Inflammatory macrophage treated with lipopolysaccharide for 1 hour (primary cell): ENCODE measurements at regions not wholly inside any gene's neighbourhood (a gene's known extent, or its start where the extent isn't known, plus 50 kb on each side); places are given as distances from the start of the nearest gene placed in this dataset.
"Not testable (repeated sequence)": the region's sequence is repeated elsewhere in the genome, so short reads cannot be mapped to it uniquely, and the experiment has no call there.

ENCODE experiments used
- DNase-seq, 2 donors: peaks; one replicate each; pipeline ENCODE4 v3.0.0-alpha.2; 2020 to 2022

DNA sequence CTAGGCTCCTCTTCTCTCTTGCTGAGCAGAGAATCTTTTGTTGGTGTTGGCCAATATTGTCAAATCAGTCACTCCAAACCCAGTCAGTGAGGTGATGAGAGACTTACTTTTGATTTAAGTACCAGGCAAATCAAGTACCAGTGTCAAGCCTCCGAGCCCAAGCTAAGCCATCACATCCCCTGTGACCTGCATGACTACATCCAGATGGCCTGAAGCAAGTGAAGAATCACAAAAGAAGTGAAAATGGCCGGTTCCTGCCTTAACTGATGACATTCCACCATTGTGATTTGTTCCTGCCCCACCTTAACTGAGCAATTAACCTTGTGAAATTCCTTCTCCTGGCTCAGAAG, 107.0 kb upstream of the DAB1 start:
- DNase-seq: not testable (repeated sequence)

DNA sequence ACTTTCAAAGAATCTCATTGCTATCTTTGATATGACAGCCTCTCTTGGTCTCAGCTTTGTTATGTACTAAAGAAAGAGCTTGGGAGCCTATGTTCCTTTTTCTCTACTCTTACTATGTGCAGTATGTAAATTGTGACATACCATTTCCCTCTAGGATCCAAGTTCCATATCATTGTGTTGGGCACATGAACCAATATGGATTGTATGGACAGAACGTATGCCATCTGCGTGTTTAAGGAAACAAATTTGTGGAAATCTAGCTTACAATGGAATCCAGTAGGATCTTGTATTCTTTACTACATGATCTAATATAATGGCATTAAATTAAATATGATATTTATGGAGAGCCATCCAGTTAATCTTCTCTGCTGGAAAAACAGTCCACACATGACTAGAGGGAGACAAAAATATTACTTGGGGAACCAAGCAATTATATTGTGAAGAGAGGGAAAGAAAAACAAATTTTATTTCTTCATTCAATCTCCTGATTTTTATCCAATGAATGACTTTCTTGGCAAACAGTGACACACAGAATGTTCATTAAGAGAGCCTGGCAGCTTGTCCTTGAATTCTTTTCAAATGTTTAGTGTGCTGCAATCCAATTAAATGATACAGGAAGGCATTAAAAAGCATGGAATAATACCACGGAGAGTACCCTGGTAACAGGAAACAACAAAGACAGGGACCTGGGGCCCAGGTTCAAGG, 106.5 kb upstream of the DAB1 start:
- no peak for DNase-seq

DNA sequence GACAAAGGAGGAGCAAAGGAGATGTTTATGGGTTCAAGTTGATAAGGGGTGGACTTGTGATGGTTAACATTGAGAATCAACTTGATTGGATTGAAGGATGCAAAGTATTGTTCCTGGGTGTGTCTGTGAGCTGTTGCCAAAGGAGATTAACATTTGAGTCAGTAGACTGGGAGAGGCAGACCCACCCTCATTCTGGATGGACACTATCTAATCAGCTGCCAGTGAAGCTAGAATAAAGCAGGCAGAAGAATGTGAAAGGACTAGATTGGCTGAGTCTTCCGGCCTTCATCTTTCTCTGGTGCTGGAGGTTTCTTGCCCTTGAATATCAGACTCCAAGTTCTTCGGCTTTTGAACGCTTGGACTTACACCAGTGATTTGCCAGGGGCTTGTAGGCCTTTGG, 98.7 kb upstream of the DAB1 start:
- DNase-seq: no peak

DNA sequence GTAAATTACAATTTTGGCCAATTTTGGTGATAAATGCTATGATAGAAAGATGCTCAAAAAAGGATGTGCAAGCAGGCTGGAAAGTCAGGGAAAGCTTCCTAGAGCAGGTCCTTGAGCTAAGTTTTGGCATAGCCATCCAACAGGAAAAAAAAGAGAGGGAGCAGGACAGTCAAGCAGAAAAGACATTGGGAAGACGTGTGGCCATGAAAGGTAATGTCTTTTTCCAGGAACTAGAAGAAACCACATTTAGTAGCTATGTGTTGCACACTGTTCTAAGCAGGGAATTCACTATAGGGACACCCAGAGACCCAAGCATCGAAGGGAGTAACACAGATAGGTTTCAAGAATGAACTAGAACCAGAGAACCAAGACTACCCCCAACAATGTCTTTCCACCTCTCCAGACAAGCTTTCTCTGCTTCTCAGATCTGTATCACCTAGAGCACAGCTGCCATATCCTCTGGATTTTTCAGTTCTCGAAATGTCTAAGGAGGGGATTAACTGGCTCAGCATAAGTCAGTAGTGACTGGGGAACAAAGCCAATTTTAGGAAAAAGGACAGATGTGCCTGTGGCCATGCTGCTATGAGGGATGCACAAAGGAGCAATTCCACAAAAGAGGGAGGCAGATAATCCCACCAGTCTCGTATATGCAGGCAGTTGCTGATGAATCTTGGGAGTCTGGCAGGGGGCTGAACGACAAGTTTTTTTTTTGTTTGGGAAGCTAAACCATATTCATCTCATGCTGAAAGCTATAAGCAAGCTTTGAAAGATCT, 97.1 kb upstream of the DAB1 start:
- no peak for DNase-seq

DNA sequence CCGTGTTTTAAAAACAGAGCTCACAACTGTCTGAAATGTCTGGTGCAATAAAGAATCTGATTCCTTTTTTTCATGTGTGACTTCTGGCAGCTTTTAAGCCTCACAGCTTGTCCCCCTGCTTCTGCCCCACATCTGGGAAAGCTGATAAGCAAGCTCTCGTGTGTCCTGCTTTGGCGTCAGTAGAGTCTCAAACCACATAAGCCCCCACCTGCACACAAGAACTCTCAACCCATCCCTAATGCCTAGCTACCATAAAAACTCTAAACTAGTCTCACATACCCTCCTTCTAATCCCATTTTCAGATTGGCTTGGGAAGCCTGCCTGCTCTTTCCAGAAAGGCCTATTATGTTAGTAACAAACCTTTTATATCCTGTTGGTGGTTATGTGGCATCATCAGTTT, 94.6 kb upstream of the DAB1 start:
- no peak for DNase-seq

DNA sequence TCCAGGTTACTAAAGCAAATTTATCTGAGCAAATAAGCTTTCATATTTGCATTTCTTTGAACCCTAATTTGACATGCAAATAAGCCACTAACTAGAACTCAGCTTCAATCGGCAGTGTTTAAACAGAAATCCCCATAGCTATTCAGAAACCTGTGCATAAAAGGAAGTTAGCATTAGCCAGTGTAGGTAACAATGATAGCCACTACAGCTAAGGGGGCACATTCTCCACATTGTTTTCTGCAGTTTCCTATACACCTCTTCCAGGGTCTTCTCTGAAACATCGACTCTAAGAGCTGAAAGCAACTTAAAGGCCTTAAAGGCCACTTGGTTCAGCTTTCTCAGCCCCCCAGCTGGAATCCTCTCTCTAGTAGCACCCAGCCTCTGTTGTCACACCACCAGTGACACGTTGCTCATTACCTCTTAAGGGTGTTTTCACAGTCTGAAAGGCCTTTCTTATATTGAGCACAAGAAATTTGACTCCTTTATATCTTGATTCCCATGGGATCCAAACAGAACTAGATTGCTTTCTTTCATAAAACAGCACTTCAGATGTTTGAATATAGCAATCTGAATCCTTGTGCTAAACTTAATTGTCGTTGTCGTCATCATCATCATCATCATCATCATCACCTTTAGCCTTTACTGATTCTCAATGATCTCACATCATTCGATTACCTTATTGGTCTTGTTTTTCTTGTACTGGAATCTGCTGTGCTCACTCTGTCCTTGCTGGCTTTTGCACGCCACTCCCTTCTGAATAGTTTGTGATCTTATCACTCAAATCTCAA, 93.9 kb upstream of the DAB1 start:
- DNase-seq: no peak

DNA sequence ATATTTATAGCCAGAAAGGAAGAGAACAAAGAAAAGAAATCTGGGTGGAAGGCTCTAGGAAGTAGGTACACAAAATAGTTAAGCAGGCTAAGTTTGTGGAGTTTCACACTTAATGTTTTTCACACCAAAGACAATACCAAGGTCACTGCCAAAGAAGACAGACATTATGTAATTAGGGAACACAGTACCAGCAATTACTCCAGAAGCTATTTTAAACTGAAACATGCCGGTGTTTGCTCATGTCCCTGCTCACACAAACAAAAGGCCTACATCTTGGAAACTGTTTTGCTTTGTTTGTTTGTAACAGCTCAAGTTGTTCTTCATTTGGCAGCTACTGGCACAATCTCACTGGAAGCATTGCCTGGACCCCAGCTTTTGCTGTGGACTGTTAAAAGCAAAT, 88.5 kb upstream of the DAB1 start:
- no peak for DNase-seq

DNA sequence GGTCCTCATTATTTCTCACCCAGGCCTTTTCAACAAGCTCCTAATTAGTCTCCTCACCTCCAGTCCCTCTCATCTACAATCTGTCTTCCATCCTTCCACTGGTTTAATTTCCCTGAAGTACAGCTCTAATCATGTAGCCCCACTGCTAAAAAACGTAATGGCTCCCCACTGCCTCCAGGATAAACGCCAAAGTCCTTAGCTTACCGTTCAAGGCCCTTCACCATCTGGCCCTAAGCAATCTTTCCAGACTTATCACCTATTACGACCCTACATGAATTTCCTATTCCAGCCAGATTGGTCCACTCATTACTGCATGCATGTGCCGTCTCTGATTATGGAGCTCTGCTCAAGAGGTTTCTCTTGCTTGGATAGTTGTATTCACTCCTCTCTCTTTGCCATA, 83.1 kb upstream of the DAB1 start:
- DNase-seq: no peak

DNA sequence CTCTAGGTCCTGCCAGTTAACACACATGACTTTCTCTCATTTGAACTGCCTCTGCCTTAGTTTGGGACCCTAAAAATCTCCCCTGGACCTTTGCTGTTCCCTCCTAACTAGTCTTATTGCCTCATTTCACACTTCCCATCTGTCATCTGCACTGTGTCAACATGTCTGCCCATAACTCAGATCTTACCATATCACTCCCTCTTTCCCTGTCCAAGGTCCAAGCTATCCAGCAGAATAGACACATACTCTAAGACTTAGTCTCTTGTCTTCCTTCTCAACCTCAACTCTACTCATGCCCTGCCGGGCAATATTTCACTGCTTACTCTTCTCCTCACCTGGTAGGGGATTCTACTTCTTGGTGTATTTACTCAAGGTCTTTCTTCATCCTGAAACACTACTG, 79.5 kb upstream of the DAB1 start:
- DNase-seq: no peak

DNA sequence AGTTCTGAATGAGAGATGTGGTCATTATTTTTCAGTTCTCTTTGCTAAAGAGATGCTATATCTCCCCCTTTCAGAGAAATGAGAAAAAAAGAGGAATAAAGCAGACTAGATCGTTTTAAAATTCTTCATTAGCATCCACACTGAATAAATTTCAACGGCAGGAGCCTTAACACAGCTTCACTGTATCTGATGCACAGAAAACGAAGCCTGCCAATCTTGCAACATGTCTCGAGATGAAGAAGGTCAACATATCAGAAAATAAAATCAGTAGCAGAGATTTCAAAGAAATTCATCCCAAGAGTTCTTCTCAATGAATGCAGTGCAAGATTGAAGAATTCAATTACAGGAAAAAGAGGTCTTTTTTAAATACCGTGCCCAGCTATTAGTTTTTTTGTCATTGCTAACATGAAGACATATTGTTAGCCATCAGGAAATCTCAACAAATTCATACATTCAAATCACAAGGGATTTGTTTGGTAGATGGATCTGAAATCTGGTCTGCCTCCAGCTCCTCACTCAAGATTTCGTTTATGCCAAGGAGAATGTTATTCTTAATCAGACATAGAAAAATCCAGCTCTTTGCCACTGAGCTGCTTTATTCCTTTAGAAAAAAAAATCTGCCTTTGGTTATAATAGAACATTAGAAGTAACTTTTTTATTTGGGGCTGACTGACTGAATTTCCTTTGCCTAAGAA, 76.4 kb upstream of the DAB1 start:
- no peak for DNase-seq

DNA sequence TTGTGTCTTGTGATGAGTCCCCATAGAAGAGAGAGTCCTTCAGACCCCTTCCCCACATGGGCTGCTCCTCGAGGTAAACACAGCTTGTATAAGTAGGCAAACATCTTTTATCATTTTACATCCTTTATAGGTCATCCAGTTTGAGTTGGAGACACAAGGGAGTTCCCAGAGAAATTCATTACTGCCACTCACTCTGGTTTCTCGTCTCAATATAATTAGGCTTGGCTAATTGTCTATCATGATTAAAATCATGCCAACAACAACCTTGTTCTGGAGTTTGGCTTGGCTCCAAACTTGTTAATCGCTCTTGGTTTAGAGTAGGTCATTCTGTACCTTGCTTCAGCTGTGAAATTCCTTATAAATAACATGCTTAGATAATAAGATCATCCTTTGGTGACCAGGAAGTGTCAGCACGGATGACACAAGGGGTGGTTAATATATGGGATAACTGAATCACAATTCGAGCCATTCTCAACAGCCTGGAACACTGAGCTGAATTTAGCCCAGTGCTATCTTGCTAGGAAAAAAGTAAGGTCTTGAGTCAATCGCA, 70.7 kb upstream of the DAB1 start:
- DNase-seq: no peak

DNA sequence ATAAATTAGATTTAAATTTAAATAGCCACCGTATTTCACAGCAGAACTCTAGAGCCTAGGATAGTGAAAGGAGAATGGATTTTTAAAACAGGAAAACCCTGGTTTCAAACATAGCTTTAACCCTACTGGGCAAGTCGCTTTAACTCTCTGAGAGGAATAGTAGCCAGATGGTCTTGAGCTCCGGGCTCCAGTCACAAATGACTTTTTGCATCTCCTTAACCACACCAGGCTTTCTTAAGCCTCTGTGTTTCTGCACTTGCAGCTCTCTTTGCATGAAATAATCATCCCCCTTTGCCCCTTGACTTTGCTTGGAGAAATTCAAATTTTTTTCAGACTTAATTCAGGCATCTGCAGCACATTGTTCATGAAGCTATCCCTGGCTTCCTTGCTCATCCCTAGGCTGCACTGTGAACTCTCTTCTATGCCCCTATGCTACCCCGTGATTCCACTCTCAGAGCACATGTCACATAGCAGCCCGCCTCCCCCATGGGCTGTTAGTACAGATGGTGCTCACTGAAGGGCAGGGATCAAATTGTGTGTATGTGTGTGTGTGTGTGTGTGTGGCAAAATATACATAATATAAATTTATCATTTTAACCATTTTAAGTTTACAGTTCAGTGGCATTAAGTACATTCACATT, 68.8 kb upstream of the DAB1 start:
- no peak for DNase-seq

DNA sequence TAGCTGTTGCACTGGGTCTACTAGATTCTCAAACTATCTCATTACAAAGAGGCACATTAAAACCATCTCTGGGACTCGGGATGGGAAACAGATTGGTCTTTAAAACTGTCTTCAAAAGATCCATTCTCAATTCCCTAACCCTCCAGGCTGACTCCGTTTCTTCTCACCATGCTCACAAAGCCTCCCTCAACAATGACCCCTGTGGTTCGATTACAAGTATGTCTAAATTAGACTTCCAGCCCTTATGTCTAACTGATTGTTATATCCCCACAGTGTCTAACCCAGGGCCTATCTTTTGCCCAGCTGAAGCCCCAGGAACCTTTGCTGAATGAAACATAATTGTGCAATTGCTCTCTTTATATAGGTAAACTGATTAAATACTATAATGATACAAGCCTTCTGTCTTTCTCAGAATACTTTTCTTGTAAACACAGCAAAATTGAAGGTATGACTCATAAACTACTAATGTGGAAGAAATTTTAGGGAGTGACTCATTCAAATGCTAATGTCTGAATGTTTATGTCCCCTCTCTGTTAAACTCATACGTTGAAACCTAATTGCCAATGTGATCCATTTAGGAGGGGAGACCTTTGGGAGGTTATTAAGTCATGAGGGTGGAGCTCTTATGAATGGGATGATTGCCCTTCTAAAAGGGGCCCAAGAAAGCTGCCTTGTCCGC, 65.6 kb upstream of the DAB1 start:
- DNase-seq: no peak

DNA sequence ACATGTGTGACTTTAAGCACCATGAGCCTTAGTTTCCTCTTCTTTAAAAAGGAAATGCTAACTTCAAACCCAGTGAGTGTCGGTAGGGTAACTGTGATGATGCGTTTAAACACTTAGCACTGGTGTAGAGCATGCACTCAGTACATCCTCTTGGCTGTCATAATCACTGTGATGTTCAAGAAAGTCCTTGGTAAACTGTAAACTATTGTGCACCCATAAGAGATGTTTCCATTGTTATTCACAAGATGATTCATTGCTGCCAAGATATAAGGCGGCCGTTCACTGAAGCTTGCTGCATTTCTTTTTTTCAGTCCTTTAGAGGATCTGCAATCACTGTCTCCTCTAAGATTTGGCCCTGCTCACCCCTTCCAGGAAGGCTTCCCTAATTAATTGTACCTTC, 61.8 kb upstream of the DAB1 start:
- no peak for DNase-seq

DNA sequence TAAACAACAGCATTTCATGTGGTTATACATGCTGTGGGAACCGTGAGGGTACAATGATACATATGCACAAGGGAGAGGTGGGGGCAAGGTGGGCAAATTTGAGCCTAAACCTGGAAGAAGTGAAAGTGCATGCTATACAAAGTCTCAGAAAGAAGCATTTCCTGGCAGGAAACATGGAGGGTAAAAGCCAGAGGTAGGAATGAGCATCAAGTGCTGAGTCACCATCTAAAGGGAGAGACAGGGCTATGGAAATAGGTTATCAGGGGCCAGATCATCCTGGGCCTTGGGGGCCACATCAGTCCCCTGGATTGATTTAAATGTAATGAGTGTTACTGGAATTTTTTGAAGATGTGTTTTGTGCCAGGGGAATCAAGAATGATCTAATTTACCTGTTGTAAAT, 60.1 kb upstream of the DAB1 start:
- DNase-seq: no peak

DNA sequence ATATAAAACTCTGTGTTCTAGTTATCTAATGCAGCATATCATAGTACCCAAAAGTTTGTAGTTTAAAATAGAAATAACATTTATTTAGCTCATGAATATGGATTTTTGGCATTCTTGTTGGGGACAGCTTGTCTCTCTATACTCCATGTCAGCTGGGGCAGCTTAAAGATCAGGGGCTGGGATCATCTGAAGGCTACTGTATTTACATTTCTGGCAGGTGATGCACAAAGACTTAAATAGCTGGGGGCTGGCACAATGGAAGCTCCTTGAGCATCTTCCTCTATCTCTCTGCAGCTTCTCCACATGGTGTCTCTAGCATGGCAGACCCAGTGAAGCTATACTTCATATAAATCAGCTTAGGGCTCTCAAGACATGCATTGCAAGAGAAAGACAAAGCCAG, 55.6 kb upstream of the DAB1 start:
- no peak for DNase-seq

DNA sequence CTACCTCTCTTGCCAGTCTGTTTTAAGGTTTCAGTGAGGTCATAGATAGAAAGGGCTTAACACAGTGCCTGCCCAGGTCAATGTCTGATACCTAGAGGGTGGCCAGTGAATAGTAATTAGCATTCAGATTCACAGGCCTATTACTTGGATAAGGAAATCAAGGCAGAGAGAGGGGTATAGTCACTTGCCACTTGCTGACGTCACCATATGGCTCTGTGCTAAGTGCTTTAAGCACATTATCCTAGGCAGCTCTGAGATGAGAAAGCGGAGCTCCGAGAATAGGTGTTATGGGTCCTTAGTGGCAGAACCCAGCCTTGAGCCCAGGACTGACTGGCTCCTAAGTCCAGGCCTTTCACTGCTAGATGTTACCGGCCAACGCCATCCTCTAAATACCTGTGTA, 51.5 kb upstream of the DAB1 start:
- no peak for DNase-seq

DNA sequence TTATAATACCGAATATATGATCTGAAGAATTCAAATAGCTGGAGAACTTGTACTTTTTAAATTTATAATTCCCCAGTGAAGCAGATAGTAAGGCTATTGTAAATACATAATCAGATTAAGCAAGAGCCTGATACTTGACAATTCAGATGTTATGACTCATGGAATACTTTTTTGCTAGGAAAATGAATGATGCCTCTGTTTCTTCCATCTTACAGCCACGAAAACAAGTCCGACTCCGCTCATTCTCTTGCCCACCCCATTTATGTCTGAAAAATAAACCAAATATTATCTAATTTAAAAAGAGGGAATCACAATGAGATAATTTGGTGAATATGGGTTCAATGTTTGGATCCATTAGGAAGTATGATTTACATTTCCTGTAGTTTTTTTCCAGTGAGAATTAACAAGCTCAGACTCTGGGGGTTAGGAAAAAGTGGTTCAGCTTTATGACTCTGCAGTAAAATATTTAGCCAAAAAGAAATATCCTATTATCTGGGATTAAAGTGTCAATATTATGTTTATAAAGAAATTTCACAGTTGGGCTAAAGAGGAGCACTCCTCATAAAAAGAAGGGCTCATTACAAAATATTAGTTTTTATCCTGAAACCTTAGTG, 50.4 kb upstream of the DAB1 start:
- DNase-seq: no peak
